Activated naive CD4-positive, alpha-beta T cell treated with anti-CD3 and anti-CD28 coated beads, Interleukin-2, amount 50 U/mL, for 72 hours (primary cell): ENCODE measurements at regions not wholly inside any gene's neighbourhood (a gene's known extent, or its start where the extent isn't known, plus 50 kb on each side); places are given as distances from the start of the nearest gene placed in this dataset.

Experiments used
- ATAC-seq, 2 donors: fragments of 150-1000 bp; cut with Tn5 transposase; 2 replicates each; pipeline ENCODE4 v1.10.0; 2021; ENCODE audit warnings: mild to moderate bottlenecking in 2 of 2, moderate library complexity in 2 of 2
- DNase-seq, 2 donors: peaks; one replicate each; pipeline ENCODE4 v3.0.0; 2021 to 2022; ENCODE audit warnings: low spot score in 2 of 2
- H3K27ac Mint-ChIP-seq, 2 donors: one replicate each; pipeline ENCODE4 v1.8.0; 2022; ENCODE audit warnings: mild to moderate bottlenecking in 2 of 2, mixed read lengths in 2 of 2
- H3K36me3 Mint-ChIP-seq, 2 donors: one replicate each; pipeline ENCODE4 v1.8.0; 2022; ENCODE audit warnings: mixed read lengths in 2 of 2
- H3K9me3 Mint-ChIP-seq, 2 donors: one replicate each; pipeline ENCODE4 v1.8.0; 2022; ENCODE audit warnings: mixed read lengths in 2 of 2

GRCh38 chr1:50358962-50359361 is 64.3 kb downstream of the DMRTA2 start:
- no peak for ATAC-seq
- Mint-ChIP-seq H3K36me3 (peaks cover 0 to 27% of the 10 kb centered on the region in 2 donors), H3K27ac (no peak overlapping the region), H3K9me3 (peaks cover 8 to 10% of the 10 kb centered on the region in 2 donors)
- no peak for DNase-seq

- Mint-ChIP-seq H3K36me3 (peaks cover 0 to 25% of the 10 kb centered on the region in 2 donors), H3K27ac (no peak overlapping the region), H3K9me3 (peaks cover 4 to 7% of the 10 kb centered on the region in 2 donors)
- no peak for DNase-seq
- no peak for ATAC-seq
Observed at GRCh38 chr1:50357186-50357585, 66.1 kb downstream of the DMRTA2 start.

GRCh38 chr1:50354813-50355212 is 68.4 kb downstream of the DMRTA2 start:
- Mint-ChIP-seq H3K9me3 (no peaks in the 10 kb centered on the region), H3K36me3 (peaks cover 0 to 12% of the 10 kb centered on the region in 2 donors), H3K27ac (no peak overlapping the region)
- ATAC-seq (no peak), DNase-seq (no peak)

GRCh38 chr1:50352428-50352827 is 70.8 kb downstream of the DMRTA2 start:
- Mint-ChIP-seq H3K36me3 (no peaks in the 10 kb centered on the region), H3K9me3 (no peaks in the 10 kb centered on the region), H3K27ac (no peak overlapping the region)
- ATAC-seq (no peak), DNase-seq (no peak)

- Mint-ChIP-seq H3K27ac (no peak overlapping the region), H3K36me3 (no peaks in the 10 kb centered on the region), H3K9me3 (no peaks in the 10 kb centered on the region)
- DNase-seq: no peak
- no peak for ATAC-seq
Observed at GRCh38 chr1:50350868-50351267, 72.4 kb downstream of the DMRTA2 start.

- H3K9me3 Mint-ChIP-seq: no peaks in the 10 kb centered on the region
- ATAC-seq (no peak), DNase-seq (no peak)
- no peak overlapping the region for H3K27ac Mint-ChIP-seq
- H3K36me3 Mint-ChIP-seq: no peaks in the 10 kb centered on the region
Observed at GRCh38 chr1:50350421-50350820, 72.8 kb downstream of the DMRTA2 start.

- Mint-ChIP-seq H3K9me3 (no peaks in the 10 kb centered on the region), H3K36me3 (no peaks in the 10 kb centered on the region), H3K27ac (no peak overlapping the region)
- ATAC-seq (no peak), DNase-seq (no peak)
Observed at GRCh38 chr1:50349242-50349565, 74.0 kb downstream of the DMRTA2 start.

- Mint-ChIP-seq H3K36me3 (no peaks in the 10 kb centered on the region), H3K9me3 (no peaks in the 10 kb centered on the region), H3K27ac (no peak overlapping the region)
- ATAC-seq: peak; percentile 51 to 68
- peak in 1 of 2 donors; percentile 61 for DNase-seq
Observed at GRCh38 chr1:50348449-50349241, 74.6 kb downstream of the DMRTA2 start.

- Mint-ChIP-seq H3K27ac (no peak overlapping the region), H3K9me3 (no peaks in the 10 kb centered on the region), H3K36me3 (no peaks in the 10 kb centered on the region)
- no peak for DNase-seq
- no peak for ATAC-seq
Observed at GRCh38 chr1:50347933-50348332, 75.3 kb downstream of the DMRTA2 start.

- DNase-seq: no peak
Observed at GRCh38 chr1:50346621-50347020, 76.6 kb downstream of the DMRTA2 start.

GRCh38 chr1:50343323-50343722 is 79.9 kb downstream of the DMRTA2 start:
- DNase-seq: no peak
- Mint-ChIP-seq H3K36me3 (no peaks in the 10 kb centered on the region), H3K27ac (no peak overlapping the region), H3K9me3 (no peaks in the 10 kb centered on the region)
- no peak for ATAC-seq

More at GRCh38 chr1:50346621-50347020, 76.6 kb downstream of the DMRTA2 start:
- ATAC-seq: no peak
- H3K27ac Mint-ChIP-seq: no peak overlapping the region
- H3K36me3 Mint-ChIP-seq: no peaks in the 10 kb centered on the region
- H3K9me3 Mint-ChIP-seq: no peaks in the 10 kb centered on the region

- H3K36me3 Mint-ChIP-seq: no peaks in the 10 kb centered on the region
- no peak for ATAC-seq
- no peaks in the 10 kb centered on the region for H3K9me3 Mint-ChIP-seq
- no peak overlapping the region for H3K27ac Mint-ChIP-seq
- DNase-seq: no peak
Observed at GRCh38 chr1:50342525-50342924, 80.7 kb downstream of the DMRTA2 start.

- DNase-seq (no peak), ATAC-seq (no peak)
- Mint-ChIP-seq H3K27ac (no peak overlapping the region), H3K36me3 (no peaks in the 10 kb centered on the region), H3K9me3 (no peaks in the 10 kb centered on the region)
Observed at GRCh38 chr1:50335036-50335435, 88.2 kb downstream of the DMRTA2 start.

GRCh38 chr1:50333595-50333974 is 89.7 kb downstream of the DMRTA2 start:
- no peaks in the 10 kb centered on the region for H3K9me3 Mint-ChIP-seq
- no peak overlapping the region for H3K27ac Mint-ChIP-seq
- ATAC-seq (peak; percentile 78 to 88), DNase-seq (peak in 1 of 2 donors; percentile 66)
- H3K36me3 Mint-ChIP-seq: no peaks in the 10 kb centered on the region

- peak in 1 of 2 donors; percentile 73 for DNase-seq
- no peaks in the 10 kb centered on the region for H3K36me3 Mint-ChIP-seq
- peak; percentile 80 to 89 for ATAC-seq
- H3K27ac Mint-ChIP-seq: no peak overlapping the region
- no peaks in the 10 kb centered on the region for H3K9me3 Mint-ChIP-seq
Observed at GRCh38 chr1:50332941-50333594, 90.2 kb downstream of the DMRTA2 start.

- no peak for DNase-seq
- no peaks in the 10 kb centered on the region for H3K9me3 Mint-ChIP-seq
- H3K36me3 Mint-ChIP-seq: no peaks in the 10 kb centered on the region
- no peak for ATAC-seq
- H3K27ac Mint-ChIP-seq: no peak overlapping the region
Observed at GRCh38 chr1:50329332-50329932, 93.8 kb downstream of the DMRTA2 start.

GRCh38 chr1:50328552-50328951 is 94.7 kb downstream of the DMRTA2 start:
- ATAC-seq (no peak), DNase-seq (no peak)
- Mint-ChIP-seq H3K36me3 (no peaks in the 10 kb centered on the region), H3K27ac (no peak overlapping the region), H3K9me3 (no peaks in the 10 kb centered on the region)

GRCh38 chr1:50326026-50326425 is 97.2 kb downstream of the DMRTA2 start:
- no peak for ATAC-seq
- H3K27ac Mint-ChIP-seq: no peak overlapping the region
- H3K9me3 Mint-ChIP-seq: no peaks in the 10 kb centered on the region
- DNase-seq: no peak
- H3K36me3 Mint-ChIP-seq: no peaks in the 10 kb centered on the region
